Ascending aorta (tissue), 2 donors: ENCODE measurements at regions not wholly inside any gene's neighbourhood (a gene's known extent, or its start where the extent isn't known, plus 50 kb on each side); places are given as distances from the start of the nearest gene placed in this dataset.

ENCODE experiments used
- DNase-seq, 2 donors: peaks; one replicate each; pipeline ENCODE4 v3.0.0-alpha.2; 2019; ENCODE audit warnings: low spot score in 2 of 2
- H3K27ac ChIP-seq, 2 donors: fragments of 200-600 bp; sonication (generic); one replicate each; pipeline ENCODE4 v1.5.1; 2016 to 2017; ENCODE audit warnings: mild to moderate bottlenecking in 1 of 2
- H3K27me3 ChIP-seq: fragments of 200-600 bp; sonication (generic); one replicate; pipeline ENCODE4 v1.5.1; 2017
- H3K36me3 ChIP-seq, 2 donors: fragments of 200-600 bp; sonication (generic); one replicate each; pipeline ENCODE4 v1.5.1; 2016
- H3K4me1 ChIP-seq, 2 donors: fragments of 200-600 bp; sonication (generic); one replicate each; pipeline ENCODE4 v1.5.1; 2016 to 2017; ENCODE audit warnings: mild to moderate bottlenecking in 1 of 2
- H3K4me3 ChIP-seq, 2 donors: fragments of 200-600 bp; sonication (generic); one replicate each; pipeline ENCODE4 v1.5.1; 2016 to 2017; ENCODE audit warnings: mild to moderate bottlenecking in 1 of 2
- H3K9me3 ChIP-seq, 2 donors: fragments of 200-600 bp; sonication (generic); one replicate each; pipeline ENCODE4 v1.5.1; 2016
- intact Hi-C: fragments of 100-400 bp; cut with DNase I; formaldehyde crosslinking; loops from one replicate; pipeline ENCODE4 v1.15.1; 2023
- TF ChIP-seq, protein P1 (sequence below), 3 experiments: fragments of 200-600 bp in 2 of 3; fragments of 450-650 bp in 1 of 3; sonication (generic) in 2 of 3; IDR thresholded peaks; one replicate each; pipeline ENCODE4 v1.5.1; 2016 to 2019; ENCODE audit warnings: antibody characterized with exemption in 3 of 3, mild to moderate bottlenecking in 1 of 3, moderate library complexity in 1 of 3

- intact Hi-C loops = no loop called here
- H3K4me3 ChIP-seq = no peak overlapping the region
- no peaks in the 10 kb centered on the region for H3K36me3 ChIP-seq
- no peak overlapping the region for H3K27ac ChIP-seq
- no peaks in the 10 kb centered on the region for H3K27me3 ChIP-seq
- DNase-seq = no peak
- no peaks in the 10 kb centered on the region for H3K4me1 ChIP-seq
- no peaks in the 10 kb centered on the region for H3K9me3 ChIP-seq
- TF ChIP-seq, protein P1, sequence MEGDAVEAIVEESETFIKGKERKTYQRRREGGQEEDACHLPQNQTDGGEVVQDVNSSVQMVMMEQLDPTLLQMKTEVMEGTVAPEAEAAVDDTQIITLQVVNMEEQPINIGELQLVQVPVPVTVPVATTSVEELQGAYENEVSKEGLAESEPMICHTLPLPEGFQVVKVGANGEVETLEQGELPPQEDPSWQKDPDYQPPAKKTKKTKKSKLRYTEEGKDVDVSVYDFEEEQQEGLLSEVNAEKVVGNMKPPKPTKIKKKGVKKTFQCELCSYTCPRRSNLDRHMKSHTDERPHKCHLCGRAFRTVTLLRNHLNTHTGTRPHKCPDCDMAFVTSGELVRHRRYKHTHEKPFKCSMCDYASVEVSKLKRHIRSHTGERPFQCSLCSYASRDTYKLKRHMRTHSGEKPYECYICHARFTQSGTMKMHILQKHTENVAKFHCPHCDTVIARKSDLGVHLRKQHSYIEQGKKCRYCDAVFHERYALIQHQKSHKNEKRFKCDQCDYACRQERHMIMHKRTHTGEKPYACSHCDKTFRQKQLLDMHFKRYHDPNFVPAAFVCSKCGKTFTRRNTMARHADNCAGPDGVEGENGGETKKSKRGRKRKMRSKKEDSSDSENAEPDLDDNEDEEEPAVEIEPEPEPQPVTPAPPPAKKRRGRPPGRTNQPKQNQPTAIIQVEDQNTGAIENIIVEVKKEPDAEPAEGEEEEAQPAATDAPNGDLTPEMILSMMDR (IDR thresholded peaks at IDR 0.05) = no peak
Measured at GRCh38 chr7:36092221-36092771, 60.8 kb upstream of the EEPD1 start.

DNA sequence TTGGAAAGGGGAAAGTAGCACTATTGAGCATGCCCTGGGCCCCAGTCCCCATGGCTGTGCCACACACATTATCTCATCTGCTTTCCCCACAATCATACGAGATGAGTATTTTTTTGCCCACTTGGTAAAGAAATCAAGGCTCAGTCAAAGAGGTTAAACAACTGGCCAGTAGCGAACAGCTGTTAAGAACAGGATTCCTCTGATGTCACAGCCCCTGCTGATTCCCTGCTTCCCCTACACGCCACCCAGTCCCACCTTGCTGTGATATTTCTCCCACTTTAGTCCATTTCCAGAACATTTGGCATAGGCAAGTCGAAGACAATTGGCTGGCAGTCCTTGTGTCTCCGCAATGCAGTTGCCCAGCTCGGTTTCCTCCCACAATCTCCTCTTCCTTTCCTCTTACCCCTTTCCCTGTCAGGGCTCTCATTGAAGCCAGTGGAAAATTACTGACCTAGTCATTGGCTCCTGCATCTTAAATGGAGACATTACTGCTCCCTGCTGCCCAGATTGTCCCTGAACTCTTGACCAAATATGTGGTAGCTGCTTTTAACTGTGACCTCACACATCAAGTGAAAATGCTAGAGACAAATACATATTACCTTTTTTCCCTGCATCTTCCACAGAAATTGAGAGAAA lies 56.5 kb upstream of the EEPD1 start:
- Histone ChIP-seq H3K27ac (no peak overlapping the region), H3K9me3 (no peaks in the 10 kb centered on the region), H3K27me3 (no peaks in the 10 kb centered on the region), H3K4me3 (no peak overlapping the region), H3K4me1 (no peaks in the 10 kb centered on the region), H3K36me3 (no peaks in the 10 kb centered on the region)
- TF ChIP-seq, protein P1 (IDR thresholded peaks at IDR 0.05) = no peak
- no peak for DNase-seq
- intact Hi-C loops = no loop called here

- Histone ChIP-seq H3K4me3 (no peak overlapping the region), H3K4me1 (no peaks in the 10 kb centered on the region), H3K27ac (no peak overlapping the region), H3K9me3 (no peaks in the 10 kb centered on the region), H3K36me3 (no peaks in the 10 kb centered on the region), H3K27me3 (no peaks in the 10 kb centered on the region)
- TF ChIP-seq, protein P1 (IDR thresholded peaks at IDR 0.05) = no peak
- intact Hi-C loops = no loop called here
- no peak for DNase-seq
Measured at GRCh38 chr7:36098096-36098495, 55.0 kb upstream of the EEPD1 start.

DNA sequence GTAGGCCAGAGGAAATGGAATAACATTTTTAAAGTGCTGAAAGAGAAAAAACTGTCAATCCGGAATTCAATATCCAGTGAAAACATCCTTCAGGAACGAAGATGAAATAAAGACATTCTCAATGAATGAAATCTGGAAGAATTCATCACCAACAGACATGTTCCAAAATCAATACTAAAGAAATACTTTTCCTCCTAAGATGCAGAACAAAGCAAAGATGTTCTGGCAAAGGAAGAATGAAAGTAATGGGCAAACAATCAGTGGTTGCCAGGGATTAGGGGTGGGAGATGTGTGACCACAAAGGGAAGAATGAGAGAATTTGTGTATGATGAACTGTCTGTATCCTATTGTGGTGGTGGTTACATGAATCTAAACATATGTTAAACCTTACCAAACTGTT lies 52.8 kb upstream of the EEPD1 start:
- H3K4me1 ChIP-seq = no peaks in the 10 kb centered on the region
- H3K27me3 ChIP-seq = no peaks in the 10 kb centered on the region
- no peak overlapping the region for H3K27ac ChIP-seq
- intact Hi-C loops = no loop called here
- H3K36me3 ChIP-seq = no peaks in the 10 kb centered on the region
- no peaks in the 10 kb centered on the region for H3K9me3 ChIP-seq
- DNase-seq = no peak
- H3K4me3 ChIP-seq = no peak overlapping the region
- TF ChIP-seq, protein P1 (IDR thresholded peaks at IDR 0.05) = no peak

DNA sequence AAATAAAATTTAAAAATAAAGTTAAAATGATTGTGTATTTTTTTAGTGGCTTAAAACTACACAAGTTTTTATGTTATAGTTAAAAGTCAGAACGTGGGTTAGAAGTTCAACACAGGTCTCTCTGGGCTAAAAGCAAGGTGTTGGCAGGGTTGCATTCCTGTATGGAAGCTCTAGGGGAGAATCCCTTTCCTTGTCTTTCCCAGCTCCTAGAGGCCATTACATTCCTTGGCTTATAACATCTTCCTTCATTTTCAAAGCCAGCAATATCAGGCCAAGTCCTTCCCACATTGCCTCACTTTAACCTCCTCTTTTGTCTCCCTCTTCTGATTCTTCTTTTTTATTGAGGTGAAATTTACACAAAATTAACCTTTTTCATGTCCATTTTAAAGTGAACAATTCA lies 52.4 kb upstream of the EEPD1 start:
- no peak for DNase-seq
- TF ChIP-seq, protein P1 (IDR thresholded peaks at IDR 0.05) = no peak
- Histone ChIP-seq H3K9me3 (no peaks in the 10 kb centered on the region), H3K27ac (no peak overlapping the region), H3K4me1 (no peaks in the 10 kb centered on the region), H3K4me3 (no peak overlapping the region), H3K27me3 (no peaks in the 10 kb centered on the region), H3K36me3 (no peaks in the 10 kb centered on the region)
- intact Hi-C loops = no loop called here
